ENCODE measurements at regions not wholly inside any gene's neighbourhood (a gene's known extent, or its start where the extent isn't known, plus 50 kb on each side); places are given as distances from the start of the nearest gene placed in this dataset.
"Not testable (repeated sequence)": the region's sequence is repeated elsewhere in the genome, so short reads cannot be mapped to it uniquely, and the experiment has no call there.

- peak; percentile 13 for DNase-seq
Measured at GRCh38 chr4:173752610-173753230, 222.7 kb upstream of the HAND2 start.

GRCh38 chr4:173748353-173748752 is 218.3 kb upstream of the HAND2 start:
- DNase-seq, result no peak

GRCh38 chr4:173747537-173748257 is 217.7 kb upstream of the HAND2 start:
- no peak for DNase-seq

- DNase-seq, result no peak
Measured at GRCh38 chr4:173746424-173746823, 216.4 kb upstream of the HAND2 start.

- no peak for DNase-seq
Measured at GRCh38 chr4:173745765-173746164, 215.7 kb upstream of the HAND2 start.

- no peak for DNase-seq
Measured at GRCh38 chr4:173736840-173737239, 206.8 kb upstream of the HAND2 start.

- DNase-seq, result no peak
Measured at GRCh38 chr4:173735585-173735984, 205.6 kb upstream of the HAND2 start.

GRCh38 chr4:173735049-173735448 is 205.0 kb upstream of the HAND2 start:
- DNase-seq, result no peak

- DNase-seq, result no peak
Measured at GRCh38 chr4:173731257-173731656, 201.2 kb upstream of the HAND2 start.

GRCh38 chr4:173722075-173722474 is 192.0 kb upstream of the HAND2 start:
- no peak for DNase-seq

GRCh38 chr4:173718504-173718903 is 188.5 kb upstream of the HAND2 start:
- not testable (repeated sequence) for DNase-seq

GRCh38 chr4:173717581-173717980 is 187.6 kb upstream of the HAND2 start:
- no peak for DNase-seq

- no peak for DNase-seq
Measured at GRCh38 chr4:173714456-173714855, 184.4 kb upstream of the HAND2 start.

- no peak for DNase-seq
Measured at GRCh38 chr4:173713026-173713425, 183.0 kb upstream of the HAND2 start.

- DNase-seq, result no peak
Measured at GRCh38 chr4:173707658-173708419, 177.8 kb upstream of the HAND2 start.

- no peak for DNase-seq
Measured at GRCh38 chr4:173704201-173704600, 174.2 kb upstream of the HAND2 start.

GRCh38 chr4:173703021-173703420 is 173.0 kb upstream of the HAND2 start:
- no peak for DNase-seq

- no peak for DNase-seq
Measured at GRCh38 chr4:173700650-173701049, 170.6 kb upstream of the HAND2 start.

GRCh38 chr4:173699841-173700475 is 169.9 kb upstream of the HAND2 start:
- DNase-seq, result no peak

- no peak for DNase-seq
Measured at GRCh38 chr4:173698557-173699262, 168.7 kb upstream of the HAND2 start.

GRCh38 chr4:173697840-173698239 is 167.8 kb upstream of the HAND2 start:
- no peak for DNase-seq

GRCh38 chr4:173696551-173696950 is 166.5 kb upstream of the HAND2 start:
- no peak for DNase-seq

GRCh38 chr4:173696011-173696410 is 166.0 kb upstream of the HAND2 start:
- no peak for DNase-seq

Measured in CD4-positive, alpha-beta T cell treated with Interleukin-17A for 4 hours (primary cell).